SK-N-SH (cell line): ENCODE measurements at regions not wholly inside any gene's neighbourhood (a gene's known extent, or its start where the extent isn't known, plus 50 kb on each side); places are given as distances from the start of the nearest gene placed in this dataset.

Experiments
- CTCF ChIA-PET: fragments of 300-600, 350-600 bp; formaldehyde crosslinking; extraction: SDS; loops from one replicate; lab custom pipeline; 2021; lab: Yijun Ruan, JAX
- POLR2A ChIA-PET: fragments of 350-600 bp; sonication (Branson Sonifier 250); formaldehyde crosslinking; extraction: SDS; loops from one replicate; lab custom pipeline; 2020; ENCODE audit warnings: antibody characterized with exemption, inconsistent platforms; lab: Yijun Ruan, JAX
- DNase-seq: peaks from one replicate; pipeline ENCODE4 v3.0.0; 2012
- H2AFZ ChIP-seq: fragments of 200-600 bp; sonication (generic); 2 replicates; pipeline ENCODE4 v1.8.1; 2016; ENCODE audit warnings: antibody characterized with exemption, mild to moderate bottlenecking, low read depth
- H3F3A ChIP-seq: fragments of 200-600 bp; sonication (generic); replicated peaks from 2 replicates; pipeline ENCODE3; 2016; ENCODE audit warnings: antibody characterized with exemption, mild to moderate bottlenecking; ENCODE audit not compliant: insufficient read depth
- H3K27ac ChIP-seq, 2 experiments: fragments of 200-500 bp in 1 of 2; fragments of 200-600 bp in 1 of 2; sonication (Bioruptor generic) in 1 of 2; sonication (generic), shearing (Covaris generic) in 1 of 2; 2 replicates each; pipeline versions ENCODE4 v1.5.1 to v1.6.1; 2014 to 2016; ENCODE audit warnings: low read depth in 2 of 2, inconsistent platforms in 1 of 2, low read length in 1 of 2, mild to moderate bottlenecking in 1 of 2, mixed read lengths in 1 of 2
- H3K27me3 ChIP-seq: fragments of 200-600 bp; sonication (generic), shearing (Covaris generic); 2 replicates; pipeline ENCODE4 v1.6.1; 2016; ENCODE audit warnings: mixed run types; ENCODE audit not compliant: insufficient read depth
- H3K36me3 ChIP-seq, 2 experiments: fragments of 200-500 bp in 1 of 2; fragments of 200-600 bp in 1 of 2; sonication (Bioruptor generic) in 1 of 2; sonication (generic) in 1 of 2; replicated peaks in 1 of 2; 2 replicates each; pipeline versions ENCODE3 to v1.5.1; 2014 to 2016; ENCODE audit warnings: low read length in 1 of 2, mild to moderate bottlenecking in 1 of 2; ENCODE audit not compliant: insufficient read depth in 2 of 2, control insufficient read depth in 1 of 2
- H3K4me1 ChIP-seq, 2 experiments: fragments of 200-500 bp in 1 of 2; fragments of 200-600 bp in 1 of 2; sonication (Bioruptor generic) in 1 of 2; sonication (generic), shearing (Covaris generic) in 1 of 2; 2 replicates each; pipeline versions ENCODE4 v1.5.1 to v1.6.1; 2014 to 2016; ENCODE audit warnings: low read depth in 1 of 2, low read length in 1 of 2, mixed run types in 1 of 2; ENCODE audit not compliant: insufficient read depth in 2 of 2, control insufficient read depth in 1 of 2
- H3K4me2 ChIP-seq: fragments of 200-600 bp; sonication (generic), shearing (Covaris generic); 2 replicates; pipeline ENCODE4 v1.6.1; 2017; ENCODE audit warnings: mixed run types
- H3K4me3 ChIP-seq, 2 experiments: fragments of 200-500 bp in 1 of 2; fragments of 200-600 bp in 1 of 2; sonication (Bioruptor generic) in 1 of 2; sonication (generic), shearing (Covaris generic) in 1 of 2; 2 replicates each; pipeline versions ENCODE4 v1.5.1 to v1.8.1; 2014 to 2016; ENCODE audit warnings: low read depth in 2 of 2, inconsistent platforms in 1 of 2, low read length in 1 of 2, mild to moderate bottlenecking in 1 of 2, mixed read lengths in 1 of 2, moderate library complexity in 1 of 2
- H3K79me2 ChIP-seq: fragments of 200-600 bp; sonication (generic); 2 replicates; pipeline ENCODE4 v1.8.1; 2017; ENCODE audit warnings: mild to moderate bottlenecking; ENCODE audit not compliant: insufficient read depth
- H3K9ac ChIP-seq: fragments of 200-600 bp; sonication (generic); 2 replicates; pipeline ENCODE4 v1.6.1; 2017; ENCODE audit warnings: mixed run types
- H3K9me2 ChIP-seq: fragments of 200-600 bp; sonication (generic); 2 replicates; pipeline ENCODE4 v1.6.1; 2017; ENCODE audit warnings: mixed run types
- H3K9me3 ChIP-seq: fragments of 200-600 bp; sonication (generic); 2 replicates; pipeline ENCODE4 v1.6.1; 2017; ENCODE audit warnings: mixed run types, mild to moderate bottlenecking, moderate library complexity
- H4K20me1 ChIP-seq: fragments of 200-600 bp; sonication (generic); 2 replicates; pipeline ENCODE4 v1.6.1; 2017; ENCODE audit warnings: mild to moderate bottlenecking, mixed run types; ENCODE audit not compliant: insufficient read depth
- ELF1 ChIP-seq: IDR thresholded peaks from 2 replicates; pipeline ENCODE4 v1.4.0; 2012
- EP300 ChIP-seq, 2 experiments: IDR thresholded peaks; 2 replicates each; pipeline versions ENCODE4 v1.4.0 to v1.6.1; 2012; ENCODE audit warnings: borderline replicate concordance in 1 of 2, low read depth in 1 of 2, low read length in 1 of 2
- EZH2phosphoT487 ChIP-seq: fragments of 200-600 bp; sonication (generic); IDR thresholded peaks from 2 replicates; pipeline ENCODE4 v1.6.1; 2017; ENCODE audit warnings: low read depth, mixed run types, mild to moderate bottlenecking, antibody characterized with exemption, moderate library complexity, borderline replicate concordance
- JUND ChIP-seq: IDR thresholded peaks from 2 replicates; pipeline ENCODE4 v1.4.0; 2012
- MAX ChIP-seq: IDR thresholded peaks from 2 replicates; pipeline ENCODE4 v1.4.0; 2012; ENCODE audit warnings: low read depth
- MXI1 ChIP-seq: IDR thresholded peaks from 2 replicates; pipeline ENCODE4 v1.6.1; 2012; ENCODE audit warnings: mild to moderate bottlenecking, low read depth, low read length, improper control_type of control experiment
- NFIC ChIP-seq: IDR thresholded peaks from 2 replicates; pipeline ENCODE4 v1.4.0; 2012; ENCODE audit warnings: borderline replicate concordance
- PBX3 ChIP-seq: IDR thresholded peaks from 2 replicates; pipeline ENCODE4; 2012
- RAD21 ChIP-seq: IDR thresholded peaks from 2 replicates; pipeline ENCODE4 v1.6.1; 2012; ENCODE audit warnings: mild to moderate bottlenecking, low read length
- REST ChIP-seq: IDR thresholded peaks from 2 replicates; pipeline ENCODE4 v1.6.1; 2012; ENCODE audit warnings: mild to moderate bottlenecking, low read depth, low read length, moderate library complexity
- RXRA ChIP-seq: IDR thresholded peaks from 2 replicates; pipeline ENCODE4 v1.4.0; 2012; ENCODE audit warnings: low read depth, mild to moderate bottlenecking, borderline replicate concordance
- SMC3 ChIP-seq: IDR thresholded peaks from 2 replicates; pipeline ENCODE4 v1.6.1; 2012; ENCODE audit warnings: low read depth, low read length, improper control_type of control experiment
- TAF1 ChIP-seq: IDR thresholded peaks from 2 replicates; pipeline ENCODE4 v1.6.1; 2012; ENCODE audit warnings: low read depth, mild to moderate bottlenecking, low read length, moderate library complexity, borderline replicate concordance
- TEAD4 ChIP-seq: IDR thresholded peaks from 2 replicates; pipeline ENCODE4 v1.4.0; 2012; ENCODE audit warnings: mild to moderate bottlenecking, borderline replicate concordance; ENCODE audit not compliant: insufficient read depth
- USF1 ChIP-seq: IDR thresholded peaks from 2 replicates; pipeline ENCODE4 v1.4.0; 2012; ENCODE audit warnings: low read depth, borderline replicate concordance
- USF2 ChIP-seq: fragments of 150-350 bp; IDR thresholded peaks from 2 replicates; pipeline ENCODE4 v1.6.1; 2017; ENCODE audit warnings: antibody characterized with exemption, low read length, low read depth, borderline replicate concordance
- ZBTB33 ChIP-seq: IDR thresholded peaks from 2 replicates; pipeline ENCODE4 v1.4.0; 2012; ENCODE audit warnings: low read depth, borderline replicate concordance
- WGBS: methylation state at CpG from one replicate; pipeline ENCODE4 v1.1.6; 2017; ENCODE audit warnings: low lambda C conversion rate; 5-methylcytosine and 5-hydroxymethylcytosine counted together

- Histone ChIP-seq H3K9ac (no peak overlapping the region), H3K9me2 (no peaks in the 10 kb centered on the region), H3K4me3 (no peak overlapping the region), H3K4me1 (no peaks in the 10 kb centered on the region), H3K27ac (no peak overlapping the region), H3K27me3 (peaks cover 36% of the 10 kb centered on the region; the same call in 1 of the 2 replicates), H3K36me3 (no peaks in the 10 kb centered on the region), H3K9me3 (no peaks in the 10 kb centered on the region), H3K4me2 (no peak overlapping the region), H3K79me2 (no peaks in the 10 kb centered on the region), H3F3A (no peaks in the 10 kb centered on the region), H4K20me1 (no peaks in the 10 kb centered on the region), H2AFZ (no peak overlapping the region)
- DNase-seq: no peak
- CTCF ChIA-PET: no interaction called here
- WGBS: 28% methylated on average over 2 of the region's 2 CpGs
- TF ChIP-seq MAX: no peak
- TF ChIP-seq ZBTB33: no peak
- TF ChIP-seq ELF1: no peak
- TF ChIP-seq USF2: no peak
- TF ChIP-seq TEAD4: no peak
- TF ChIP-seq NFIC: no peak
- no peak for TF ChIP-seq USF1
- no peak for TF ChIP-seq EP300 (IDR thresholded peaks at IDR 0.05; ENCODE audit: borderline replicate concordance in 1 of 2, low read depth in 1 of 2, low read length in 1 of 2)
- TF ChIP-seq PBX3: no peak
- TF ChIP-seq JUND: no peak
- TF ChIP-seq EZH2phosphoT487: no peak
- TF ChIP-seq RAD21: no peak
- TF ChIP-seq TAF1: no peak
- TF ChIP-seq RXRA: no peak
- TF ChIP-seq REST: no peak
- TF ChIP-seq MXI1: no peak
- TF ChIP-seq SMC3: no peak
- POLR2A ChIA-PET: no interaction called here
Measured at GRCh38 chr14:22449600-22449905, 139.5 kb downstream of the DAD1 start.
